ENCODE measurements at regions not wholly inside any gene's neighbourhood (a gene's known extent, or its start where the extent isn't known, plus 50 kb on each side); places are given as distances from the start of the nearest gene placed in this dataset.
A peak's percentile ranks its signal among the peaks of the same experiment; 100 is the strongest.

DNA sequence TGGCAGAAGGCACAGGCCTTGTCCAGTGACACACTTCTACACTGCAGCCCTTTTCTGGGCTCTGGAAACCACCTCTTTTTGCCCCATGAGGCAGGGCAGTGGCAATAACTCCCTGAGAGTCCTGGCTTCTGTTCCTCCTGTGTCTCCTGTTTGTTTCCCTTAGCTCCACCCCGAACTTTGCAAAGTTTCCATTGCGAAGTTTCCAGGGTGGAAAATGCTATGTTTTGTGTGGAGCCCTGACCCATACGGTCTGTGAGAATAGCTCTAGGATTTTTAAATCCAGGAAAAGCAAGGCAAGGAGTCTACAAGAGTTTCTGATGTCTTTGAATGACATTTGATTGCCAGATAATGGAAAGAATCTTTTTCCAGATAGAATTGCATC lies 92.2 kb upstream of the AKR1E2 start:
- Mint-ChIP-seq H3K27ac (no peak overlapping the region), H3K27me3 (ENCODE audit: insufficient read depth) (no peaks in the 10 kb centered on the region), H3K36me3 (ENCODE audit: low read depth) (peaks cover 5% of the 10 kb centered on the region; the same call in 1 of the 2 replicates), H3K9me3 (no peaks in the 10 kb centered on the region), H3K4me3 (no peak overlapping the region), H3K4me1 (ENCODE audit: low read depth) (peaks cover 21% of the 10 kb centered on the region)
- TF ChIP-seq, protein P1, sequence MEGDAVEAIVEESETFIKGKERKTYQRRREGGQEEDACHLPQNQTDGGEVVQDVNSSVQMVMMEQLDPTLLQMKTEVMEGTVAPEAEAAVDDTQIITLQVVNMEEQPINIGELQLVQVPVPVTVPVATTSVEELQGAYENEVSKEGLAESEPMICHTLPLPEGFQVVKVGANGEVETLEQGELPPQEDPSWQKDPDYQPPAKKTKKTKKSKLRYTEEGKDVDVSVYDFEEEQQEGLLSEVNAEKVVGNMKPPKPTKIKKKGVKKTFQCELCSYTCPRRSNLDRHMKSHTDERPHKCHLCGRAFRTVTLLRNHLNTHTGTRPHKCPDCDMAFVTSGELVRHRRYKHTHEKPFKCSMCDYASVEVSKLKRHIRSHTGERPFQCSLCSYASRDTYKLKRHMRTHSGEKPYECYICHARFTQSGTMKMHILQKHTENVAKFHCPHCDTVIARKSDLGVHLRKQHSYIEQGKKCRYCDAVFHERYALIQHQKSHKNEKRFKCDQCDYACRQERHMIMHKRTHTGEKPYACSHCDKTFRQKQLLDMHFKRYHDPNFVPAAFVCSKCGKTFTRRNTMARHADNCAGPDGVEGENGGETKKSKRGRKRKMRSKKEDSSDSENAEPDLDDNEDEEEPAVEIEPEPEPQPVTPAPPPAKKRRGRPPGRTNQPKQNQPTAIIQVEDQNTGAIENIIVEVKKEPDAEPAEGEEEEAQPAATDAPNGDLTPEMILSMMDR (IDR thresholded peaks at IDR 0.05): no peak
- DNase-seq: no peak

DNA sequence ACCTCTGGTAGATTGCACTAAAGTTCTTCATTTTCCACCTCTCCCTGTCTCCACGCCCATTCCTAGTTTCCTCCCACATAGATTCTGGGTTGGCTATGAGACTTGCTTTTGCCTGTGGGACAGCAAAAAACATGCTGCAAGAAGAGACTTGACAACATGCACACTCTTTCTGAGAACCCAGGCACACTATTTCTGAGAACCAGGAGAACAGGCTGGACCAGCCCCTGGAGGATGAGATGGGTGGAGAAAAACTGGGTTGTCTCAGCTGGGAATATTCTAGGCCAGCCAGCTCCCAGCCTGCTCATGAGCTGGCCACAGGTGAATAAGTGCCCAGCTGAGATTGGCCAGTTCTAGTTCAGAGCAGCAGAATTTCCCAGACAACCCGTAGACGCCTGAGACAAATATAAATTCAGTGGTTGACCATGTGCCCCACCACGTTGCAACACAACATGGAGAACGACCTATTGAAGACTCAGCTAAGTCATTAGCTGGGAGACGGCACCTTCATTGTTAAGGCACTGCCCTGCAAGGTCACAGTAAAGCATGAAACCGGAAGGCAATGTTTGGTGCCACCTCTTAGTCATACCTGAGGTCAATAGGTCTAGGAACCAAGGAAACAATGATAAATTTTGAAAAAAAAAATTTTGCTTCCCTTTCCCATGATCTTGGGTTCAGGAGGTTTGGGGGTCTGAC lies 92.7 kb upstream of the AKR1E2 start:
- DNase-seq: no peak
- Mint-ChIP-seq H3K9me3 (no peaks in the 10 kb centered on the region), H3K27ac (no peak overlapping the region), H3K4me1 (ENCODE audit: low read depth) (peaks cover 21% of the 10 kb centered on the region), H3K27me3 (ENCODE audit: insufficient read depth) (no peaks in the 10 kb centered on the region), H3K4me3 (no peak overlapping the region), H3K36me3 (ENCODE audit: low read depth) (peaks cover 5% of the 10 kb centered on the region; the same call in 1 of the 2 replicates)
- TF ChIP-seq, protein P1 (IDR thresholded peaks at IDR 0.05): no peak

DNA sequence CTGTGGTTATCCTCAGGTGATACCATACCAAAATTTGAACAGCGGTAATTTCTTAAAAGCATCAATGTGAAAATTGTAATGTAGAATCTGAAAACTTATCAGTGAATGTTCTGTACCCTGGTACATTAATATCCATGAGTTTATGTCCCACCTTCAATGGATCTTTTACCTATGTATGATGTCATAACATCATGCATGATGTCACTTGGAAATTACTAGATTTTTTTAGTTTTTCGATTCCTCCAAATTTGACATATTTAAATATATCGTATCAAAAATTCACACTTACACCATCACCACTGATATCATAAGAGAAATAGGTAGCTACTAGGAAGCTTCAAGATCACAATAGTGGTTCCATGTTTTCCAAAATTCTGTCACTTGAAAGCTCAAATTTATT lies 95.0 kb upstream of the AKR1E2 start:
- H3K36me3 Mint-ChIP-seq (ENCODE audit: low read depth): peaks cover 11% of the 10 kb centered on the region; the same call in 1 of the 2 replicates
- H3K4me3 Mint-ChIP-seq: no peak overlapping the region
- H3K4me1 Mint-ChIP-seq (ENCODE audit: low read depth): peaks cover 26% of the 10 kb centered on the region
- H3K9me3 Mint-ChIP-seq: no peaks in the 10 kb centered on the region
- TF ChIP-seq, protein P1 (IDR thresholded peaks at IDR 0.05): no peak
- H3K27me3 Mint-ChIP-seq (ENCODE audit: insufficient read depth): no peaks in the 10 kb centered on the region
- DNase-seq: no peak
- H3K27ac Mint-ChIP-seq: no peak overlapping the region

DNA sequence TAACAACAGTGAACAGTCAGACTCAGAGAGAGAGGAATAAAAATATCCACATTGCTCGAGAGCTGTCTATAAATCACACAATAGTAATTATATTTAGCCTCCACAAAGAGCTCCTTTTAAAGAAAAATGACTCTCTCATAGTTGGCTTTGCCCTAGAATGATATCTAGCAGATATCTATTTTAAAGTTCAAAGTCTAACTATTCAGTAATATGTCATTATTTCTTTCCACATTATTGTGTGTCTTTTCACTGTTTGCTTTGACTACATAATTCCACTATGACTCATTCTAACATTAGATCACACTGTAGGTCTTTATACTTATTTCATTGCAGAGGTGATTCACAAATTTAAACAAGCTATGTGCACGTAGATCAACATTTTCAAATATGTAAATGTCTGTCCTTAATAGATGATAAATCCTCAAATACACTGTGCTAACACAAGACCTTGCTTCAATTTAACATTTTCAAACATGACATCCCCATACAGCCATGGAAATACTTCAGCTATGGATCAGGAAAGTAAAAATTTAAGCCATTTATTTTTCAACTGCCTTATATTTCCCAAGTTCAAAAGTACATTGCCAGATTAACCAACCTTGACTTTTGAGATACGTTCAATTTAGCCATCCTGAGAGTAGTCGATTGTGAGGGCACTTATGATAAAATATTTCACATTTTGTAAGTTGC lies 99.9 kb upstream of the AKR1E2 start:
- Mint-ChIP-seq H3K4me1 (ENCODE audit: low read depth) (peaks cover 53% of the 10 kb centered on the region), H3K27ac (peak overlapping the region; percentile 94), H3K36me3 (ENCODE audit: low read depth) (peaks cover 14% of the 10 kb centered on the region; the same call in 1 of the 2 replicates), H3K9me3 (no peaks in the 10 kb centered on the region), H3K27me3 (ENCODE audit: insufficient read depth) (no peaks in the 10 kb centered on the region), H3K4me3 (peak overlapping the region; percentile 60)
- TF ChIP-seq, protein P1 (IDR thresholded peaks at IDR 0.05): no peak
- DNase-seq: peak; percentile 78

DNA sequence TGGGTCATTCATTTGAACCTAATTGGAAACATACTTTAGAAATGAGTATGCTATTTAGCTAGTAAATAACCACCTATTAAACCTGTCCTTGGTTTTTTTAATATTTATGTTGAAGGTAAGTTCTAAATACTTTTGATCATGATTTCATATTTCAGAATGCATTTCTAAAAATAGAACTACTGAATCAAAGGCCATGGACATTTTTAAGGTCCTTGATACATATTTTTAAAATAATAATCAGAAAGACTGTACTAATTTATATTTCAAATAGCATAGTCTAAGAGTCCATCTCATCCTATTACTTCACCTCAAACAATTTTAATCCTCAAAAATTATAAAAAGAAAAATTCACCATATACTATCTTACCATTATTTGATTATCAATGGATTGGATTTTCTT lies 102.1 kb upstream of the AKR1E2 start:
- Mint-ChIP-seq H3K4me3 (no peak overlapping the region), H3K27me3 (ENCODE audit: insufficient read depth) (no peaks in the 10 kb centered on the region), H3K27ac (no peak overlapping the region), H3K4me1 (ENCODE audit: low read depth) (peaks cover 72% of the 10 kb centered on the region), H3K9me3 (no peaks in the 10 kb centered on the region; the same call in 1 of the 2 replicates), H3K36me3 (ENCODE audit: low read depth) (peaks cover 20% of the 10 kb centered on the region; the same call in 1 of the 2 replicates)
- TF ChIP-seq, protein P1 (IDR thresholded peaks at IDR 0.05): no peak
- no peak for DNase-seq

Data from HFFc6 (cell line).